ENCODE measurements at regions not wholly inside any gene's neighbourhood (a gene's known extent, or its start where the extent isn't known, plus 50 kb on each side); places are given as distances from the start of the nearest gene placed in this dataset.
"Not testable (repeated sequence)": the region's sequence is repeated elsewhere in the genome, so short reads cannot be mapped to it uniquely, and the experiment has no call there.

- DNase-seq (ENCODE audit: low spot score): no peak
- peaks cover 4% of the 10 kb centered on the region for H3K27me3 Mint-ChIP-seq (ENCODE audit: low read depth)
- no peak overlapping the region for H3K4me3 Mint-ChIP-seq
- H3K9me3 Mint-ChIP-seq: no peaks in the 10 kb centered on the region
- no peak overlapping the region for H3K27ac Mint-ChIP-seq
- no peaks in the 10 kb centered on the region for H3K4me1 Mint-ChIP-seq (ENCODE audit: low read depth)
- no peaks in the 10 kb centered on the region for H3K36me3 Mint-ChIP-seq (ENCODE audit: low read depth)
Measured at GRCh38 chr15:62323353-62323890, 158.3 kb upstream of the C2CD4B start.

DNA sequence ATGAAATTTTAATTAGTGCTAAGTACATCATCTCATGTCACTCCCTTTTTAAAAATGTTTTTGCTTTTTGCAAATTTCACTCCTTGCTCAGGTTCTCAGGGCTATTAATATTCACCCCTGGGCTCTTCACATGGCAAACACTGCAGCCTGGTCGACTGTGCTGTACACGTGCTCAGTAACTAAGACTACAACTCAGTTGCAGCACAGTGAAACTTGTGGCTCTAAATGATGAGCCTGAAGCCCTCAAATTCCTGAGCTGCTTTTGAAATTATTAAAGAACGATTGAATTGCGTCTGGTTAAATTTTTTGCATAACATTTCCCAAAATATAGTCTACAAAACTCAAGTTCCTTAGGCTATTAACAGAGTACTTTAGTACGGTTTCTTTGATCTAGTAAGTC, 159.3 kb upstream of the C2CD4B start:
- Mint-ChIP-seq H3K27ac (no peak overlapping the region), H3K36me3 (ENCODE audit: low read depth) (no peaks in the 10 kb centered on the region), H3K4me1 (ENCODE audit: low read depth) (no peaks in the 10 kb centered on the region), H3K9me3 (no peaks in the 10 kb centered on the region), H3K4me3 (no peak overlapping the region), H3K27me3 (ENCODE audit: low read depth) (peaks cover 4% of the 10 kb centered on the region)
- no peak for DNase-seq (ENCODE audit: low spot score)

DNA sequence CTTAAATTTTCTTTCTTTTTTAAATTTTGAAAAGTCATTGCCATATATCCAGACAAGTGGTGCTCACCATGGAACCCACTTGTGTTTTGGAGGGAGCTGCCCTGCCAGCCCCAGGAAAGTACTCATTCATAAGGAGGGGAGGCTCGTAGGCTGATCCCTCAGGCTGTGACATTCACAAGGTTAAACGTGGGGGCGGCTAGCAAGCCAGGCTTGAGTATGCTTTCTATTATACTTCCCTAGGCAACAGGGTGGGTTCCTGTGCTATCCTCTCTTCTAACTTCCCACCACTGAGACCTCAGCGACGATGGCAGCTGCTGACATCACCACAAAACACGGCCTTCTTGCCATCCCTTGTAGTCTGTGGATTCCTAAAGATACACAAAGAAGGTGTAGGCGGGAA, 160.5 kb upstream of the C2CD4B start:
- Mint-ChIP-seq H3K27ac (no peak overlapping the region), H3K27me3 (ENCODE audit: low read depth) (peaks cover 4% of the 10 kb centered on the region), H3K9me3 (no peaks in the 10 kb centered on the region), H3K4me1 (ENCODE audit: low read depth) (no peaks in the 10 kb centered on the region), H3K36me3 (ENCODE audit: low read depth) (no peaks in the 10 kb centered on the region), H3K4me3 (no peak overlapping the region)
- no peak for DNase-seq (ENCODE audit: low spot score)

- Mint-ChIP-seq H3K4me3 (no peak overlapping the region), H3K4me1 (ENCODE audit: low read depth) (no peaks in the 10 kb centered on the region), H3K27me3 (ENCODE audit: low read depth) (peaks cover 4% of the 10 kb centered on the region), H3K27ac (no peak overlapping the region), H3K9me3 (no peaks in the 10 kb centered on the region), H3K36me3 (ENCODE audit: low read depth) (no peaks in the 10 kb centered on the region)
- DNase-seq (ENCODE audit: low spot score): no peak
Measured at GRCh38 chr15:62326460-62327011, 161.5 kb upstream of the C2CD4B start.

DNA sequence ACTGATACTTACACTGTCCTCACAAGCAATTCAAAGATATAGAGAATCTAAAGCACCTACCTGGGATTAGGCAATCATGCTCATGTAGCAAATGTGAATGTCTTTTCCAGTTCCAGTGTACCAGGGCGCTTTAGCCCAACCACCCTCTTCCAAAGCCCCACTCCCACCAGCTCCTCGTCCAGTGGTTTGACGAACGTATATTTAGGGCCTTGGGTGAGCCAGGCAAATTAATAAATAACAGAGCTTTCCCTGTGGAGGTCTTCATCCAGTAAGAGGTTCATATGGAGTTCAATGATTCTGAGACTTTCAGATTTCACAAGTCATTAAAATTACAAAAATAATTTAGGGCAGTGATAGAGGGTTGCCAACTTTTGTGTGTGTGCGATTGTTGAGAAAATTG, 162.3 kb upstream of the C2CD4B start:
- Mint-ChIP-seq H3K27me3 (ENCODE audit: low read depth) (peaks cover 4% of the 10 kb centered on the region), H3K27ac (no peak overlapping the region), H3K4me3 (no peak overlapping the region), H3K9me3 (no peaks in the 10 kb centered on the region), H3K36me3 (ENCODE audit: low read depth) (no peaks in the 10 kb centered on the region), H3K4me1 (ENCODE audit: low read depth) (no peaks in the 10 kb centered on the region)
- no peak for DNase-seq (ENCODE audit: low spot score)

GRCh38 chr15:62332472-62332871, 167.4 kb upstream of the C2CD4B start:
- H3K9me3 Mint-ChIP-seq; DNase-seq (ENCODE audit: low spot score); H3K4me1 Mint-ChIP-seq (ENCODE audit: low read depth); H3K27ac Mint-ChIP-seq; H3K4me3 Mint-ChIP-seq; H3K27me3 Mint-ChIP-seq (ENCODE audit: low read depth); H3K36me3 Mint-ChIP-seq (ENCODE audit: low read depth): not testable (repeated sequence)

GRCh38 chr15:62334536-62334935, 169.5 kb upstream of the C2CD4B start:
- Mint-ChIP-seq H3K9me3 (no peaks in the 10 kb centered on the region), H3K36me3 (ENCODE audit: low read depth) (no peaks in the 10 kb centered on the region), H3K27me3 (ENCODE audit: low read depth) (no peaks in the 10 kb centered on the region), H3K4me3 (no peak overlapping the region), H3K4me1 (ENCODE audit: low read depth) (no peaks in the 10 kb centered on the region), H3K27ac (no peak overlapping the region)
- no peak for DNase-seq (ENCODE audit: low spot score)

DNA sequence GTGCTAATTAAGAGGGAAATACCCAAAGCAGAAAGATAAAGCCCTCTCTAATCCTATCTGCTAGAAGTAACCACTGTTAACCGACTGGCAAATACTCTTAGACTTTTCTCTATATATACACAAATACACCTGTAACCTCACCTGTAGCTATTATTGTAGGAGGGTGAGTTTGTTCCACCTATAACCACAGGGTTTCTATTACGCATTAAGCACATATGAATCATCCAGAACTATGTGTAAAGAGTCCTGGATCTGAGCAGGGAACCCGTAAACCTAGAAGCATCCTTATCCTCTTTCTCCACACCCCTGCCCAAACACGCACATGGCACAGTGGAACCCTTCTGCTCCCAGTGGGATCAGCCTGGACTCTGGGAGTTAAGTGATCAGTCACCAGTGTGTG, 172.8 kb upstream of the C2CD4B start:
- H3K9me3 Mint-ChIP-seq: no peaks in the 10 kb centered on the region
- no peaks in the 10 kb centered on the region for H3K4me1 Mint-ChIP-seq (ENCODE audit: low read depth)
- no peaks in the 10 kb centered on the region for H3K27me3 Mint-ChIP-seq (ENCODE audit: low read depth)
- no peak overlapping the region for H3K4me3 Mint-ChIP-seq
- H3K36me3 Mint-ChIP-seq (ENCODE audit: low read depth): no peaks in the 10 kb centered on the region
- no peak overlapping the region for H3K27ac Mint-ChIP-seq
- DNase-seq (ENCODE audit: low spot score): no peak

GRCh38 chr15:62338497-62338896, 173.4 kb upstream of the C2CD4B start:
- H3K27ac Mint-ChIP-seq: no peak overlapping the region
- no peaks in the 10 kb centered on the region for H3K36me3 Mint-ChIP-seq (ENCODE audit: low read depth)
- H3K27me3 Mint-ChIP-seq (ENCODE audit: low read depth): no peaks in the 10 kb centered on the region
- no peaks in the 10 kb centered on the region for H3K9me3 Mint-ChIP-seq
- no peak for DNase-seq (ENCODE audit: low spot score)
- H3K4me3 Mint-ChIP-seq: no peak overlapping the region
- H3K4me1 Mint-ChIP-seq (ENCODE audit: low read depth): no peaks in the 10 kb centered on the region

DNA sequence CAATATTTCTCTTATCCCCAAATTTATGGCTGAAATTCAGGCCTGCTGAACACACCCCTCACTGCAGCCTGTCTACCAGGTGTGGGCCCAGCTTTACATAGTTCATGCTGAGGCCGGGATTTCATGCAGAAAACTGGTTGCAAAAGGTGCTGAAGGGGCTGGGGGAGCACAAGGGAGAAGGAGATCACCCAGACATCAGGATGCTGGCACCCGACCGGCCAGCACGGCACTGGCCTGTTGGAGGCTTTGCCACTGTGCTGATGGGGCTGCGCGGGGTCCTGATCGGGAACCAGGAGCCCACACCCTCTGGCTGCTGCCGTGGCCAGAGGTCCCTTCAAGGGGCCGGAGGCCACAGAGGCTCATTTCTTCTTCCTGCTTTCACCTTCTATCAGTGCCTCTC, 177.9 kb upstream of the C2CD4B start:
- H3K4me1 Mint-ChIP-seq (ENCODE audit: low read depth): peaks cover 6% of the 10 kb centered on the region
- H3K9me3 Mint-ChIP-seq: no peaks in the 10 kb centered on the region
- H3K4me3 Mint-ChIP-seq: no peak overlapping the region
- no peaks in the 10 kb centered on the region for H3K36me3 Mint-ChIP-seq (ENCODE audit: low read depth)
- H3K27ac Mint-ChIP-seq: no peak overlapping the region
- DNase-seq (ENCODE audit: low spot score): no peak
- H3K27me3 Mint-ChIP-seq (ENCODE audit: low read depth): no peaks in the 10 kb centered on the region

DNA sequence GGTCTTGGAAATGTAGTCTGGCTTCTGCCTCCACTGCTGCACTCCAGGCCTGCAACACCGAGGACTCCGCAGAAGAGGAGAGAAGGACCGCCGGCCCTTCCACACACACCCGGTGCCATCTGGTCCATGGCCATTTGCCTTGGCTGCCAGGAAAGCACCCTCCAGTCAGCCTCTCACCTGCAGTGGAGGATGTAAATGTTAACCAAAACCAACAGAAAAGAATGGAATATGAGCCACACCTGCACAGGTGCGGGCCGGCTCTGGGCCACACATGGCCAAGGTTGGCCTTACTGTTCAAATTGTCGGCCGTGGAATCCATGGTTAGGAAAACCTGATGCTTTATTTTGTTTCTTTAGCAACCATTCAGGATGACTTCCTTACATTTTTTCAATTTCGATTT, 178.3 kb upstream of the C2CD4B start:
- Mint-ChIP-seq H3K27ac (no peak overlapping the region), H3K9me3 (no peaks in the 10 kb centered on the region), H3K4me1 (ENCODE audit: low read depth) (peaks cover 7% of the 10 kb centered on the region), H3K4me3 (no peak overlapping the region), H3K36me3 (ENCODE audit: low read depth) (no peaks in the 10 kb centered on the region), H3K27me3 (ENCODE audit: low read depth) (no peaks in the 10 kb centered on the region)
- no peak for DNase-seq (ENCODE audit: low spot score)

- H3K4me3 Mint-ChIP-seq: peak overlapping the region; percentile 75
- no peak overlapping the region for H3K27ac Mint-ChIP-seq
- H3K9me3 Mint-ChIP-seq: no peaks in the 10 kb centered on the region
- peak; percentile 53 for DNase-seq (ENCODE audit: low spot score)
- peaks cover 3% of the 10 kb centered on the region for H3K27me3 Mint-ChIP-seq (ENCODE audit: low read depth)
- H3K4me1 Mint-ChIP-seq (ENCODE audit: low read depth): peaks cover 11% of the 10 kb centered on the region
- no peaks in the 10 kb centered on the region for H3K36me3 Mint-ChIP-seq (ENCODE audit: low read depth)
Measured at GRCh38 chr15:62344806-62345539, 179.9 kb upstream of the C2CD4B start.

DNA sequence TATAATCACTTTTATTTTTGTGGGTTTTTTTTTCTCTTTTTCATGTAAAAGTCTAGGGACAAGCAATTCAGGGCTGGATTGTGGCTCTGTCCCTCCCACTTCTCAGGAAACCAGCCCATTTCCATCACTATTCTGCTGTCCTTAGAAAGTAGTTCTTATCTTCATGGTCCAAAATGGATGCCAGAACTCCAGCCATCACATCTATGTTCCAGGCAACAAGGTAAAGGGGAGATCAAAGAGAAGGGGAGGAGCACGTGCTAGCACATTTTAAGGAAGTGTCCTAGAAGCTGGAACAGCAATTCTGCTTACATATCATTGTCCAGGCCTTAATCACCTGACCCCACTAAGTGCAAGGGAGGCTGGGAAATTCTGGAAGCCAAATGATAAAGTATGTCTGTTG, 181.1 kb upstream of the C2CD4B start:
- no peak for DNase-seq (ENCODE audit: low spot score)
- Mint-ChIP-seq H3K27ac (no peak overlapping the region), H3K4me3 (no peak overlapping the region), H3K9me3 (no peaks in the 10 kb centered on the region), H3K36me3 (ENCODE audit: low read depth) (no peaks in the 10 kb centered on the region), H3K4me1 (ENCODE audit: low read depth) (peaks cover 11% of the 10 kb centered on the region), H3K27me3 (ENCODE audit: low read depth) (peaks cover 3% of the 10 kb centered on the region)

DNA sequence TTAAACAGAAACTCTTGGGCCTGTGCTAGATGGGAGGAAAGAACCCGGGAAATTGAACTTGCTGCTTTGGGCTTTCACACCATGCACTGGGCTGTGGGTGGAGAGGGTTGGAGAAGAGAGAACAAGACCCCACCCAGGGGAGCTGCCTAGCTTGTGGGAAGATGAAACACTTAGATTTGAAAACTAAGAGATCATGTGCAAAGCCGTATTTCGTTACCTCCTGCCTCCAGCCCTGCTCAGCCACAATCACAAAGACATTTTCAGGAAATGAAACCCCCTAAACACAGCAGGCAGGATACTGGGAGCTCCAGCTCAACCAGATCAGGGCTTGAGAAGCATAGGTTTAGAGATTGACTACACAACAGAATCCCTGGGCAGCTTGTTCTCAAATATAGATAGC, 183.0 kb upstream of the C2CD4B start:
- H3K4me3 Mint-ChIP-seq: no peak overlapping the region
- peaks cover 11% of the 10 kb centered on the region for H3K4me1 Mint-ChIP-seq (ENCODE audit: low read depth)
- no peaks in the 10 kb centered on the region for H3K9me3 Mint-ChIP-seq
- no peak overlapping the region for H3K27ac Mint-ChIP-seq
- no peak for DNase-seq (ENCODE audit: low spot score)
- peaks cover 3% of the 10 kb centered on the region for H3K27me3 Mint-ChIP-seq (ENCODE audit: low read depth)
- no peaks in the 10 kb centered on the region for H3K36me3 Mint-ChIP-seq (ENCODE audit: low read depth)

DNA sequence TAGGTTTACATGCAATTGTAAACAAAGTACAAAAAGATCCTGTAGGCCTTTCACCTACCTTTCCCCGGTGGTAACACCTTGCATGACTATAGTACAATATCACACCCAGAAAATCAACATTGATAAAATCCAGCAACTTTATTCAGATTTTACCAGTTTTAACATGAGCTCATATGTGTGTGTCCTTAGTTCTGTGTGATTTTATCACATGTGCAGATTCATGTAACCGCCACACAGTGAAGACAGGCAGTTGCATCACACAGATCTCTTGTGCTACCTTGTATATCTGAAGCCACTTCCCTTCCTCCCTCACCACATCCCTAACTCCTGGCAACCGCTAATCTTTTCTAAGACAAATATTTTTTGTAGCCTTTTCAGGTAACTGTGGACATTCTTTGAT, 183.5 kb upstream of the C2CD4B start:
- DNase-seq (ENCODE audit: low spot score): no peak
- Mint-ChIP-seq H3K27ac (no peak overlapping the region), H3K9me3 (no peaks in the 10 kb centered on the region), H3K4me3 (no peak overlapping the region), H3K27me3 (ENCODE audit: low read depth) (peaks cover 3% of the 10 kb centered on the region), H3K36me3 (ENCODE audit: low read depth) (no peaks in the 10 kb centered on the region), H3K4me1 (ENCODE audit: low read depth) (peaks cover 11% of the 10 kb centered on the region)
